AG10803 (cell line): ENCODE measurements at regions not wholly inside any gene's neighbourhood (a gene's known extent, or its start where the extent isn't known, plus 50 kb on each side); places are given as distances from the start of the nearest gene placed in this dataset.
"Not testable (repeated sequence)": the region's sequence is repeated elsewhere in the genome, so short reads cannot be mapped to it uniquely, and the experiment has no call there.

ENCODE experiments used
- DNase-seq: peaks from one replicate; pipeline ENCODE4 v3.0.0; 2010; ENCODE audit warnings: low read depth
- H3K4me3 ChIP-seq: 2 replicates; pipeline ENCODE4 v1.5.1; 2011; ENCODE audit warnings: mild to moderate bottlenecking, low read length, control low read depth

GRCh38 chr21:5975719-5976118 is 4545.7 kb upstream of the TPTE start:
- not testable (repeated sequence) for DNase-seq, H3K4me3 ChIP-seq

- not testable (repeated sequence) for DNase-seq, H3K4me3 ChIP-seq
These were observed 4523.8 kb upstream of the TPTE start for GRCh38 chr21:5997586-5997985.

- not testable (repeated sequence) for DNase-seq, H3K4me3 ChIP-seq
These were observed 4505.8 kb upstream of the TPTE start for GRCh38 chr21:6015422-6016057.

- DNase-seq, H3K4me3 ChIP-seq: not testable (repeated sequence)
These were observed 4500.9 kb upstream of the TPTE start for GRCh38 chr21:6020460-6020859.

- H3K4me3 ChIP-seq, DNase-seq: not testable (repeated sequence)
These were observed 4500.2 kb upstream of the TPTE start for GRCh38 chr21:6020953-6021716.

- not testable (repeated sequence) for H3K4me3 ChIP-seq, DNase-seq
These were observed 4499.6 kb upstream of the TPTE start for GRCh38 chr21:6021717-6022270.

GRCh38 chr21:6023331-6023730 is 4498.1 kb upstream of the TPTE start:
- not testable (repeated sequence) for H3K4me3 ChIP-seq, DNase-seq

- not testable (repeated sequence) for DNase-seq, H3K4me3 ChIP-seq
These were observed 4496.2 kb upstream of the TPTE start for GRCh38 chr21:6025139-6025538.

GRCh38 chr21:6027497-6027896 is 4493.9 kb upstream of the TPTE start:
- not testable (repeated sequence) for DNase-seq, H3K4me3 ChIP-seq

- H3K4me3 ChIP-seq, DNase-seq: not testable (repeated sequence)
These were observed 4487.2 kb upstream of the TPTE start for GRCh38 chr21:6034124-6034678.

GRCh38 chr21:6034820-6035473 is 4486.4 kb upstream of the TPTE start:
- H3K4me3 ChIP-seq, DNase-seq: not testable (repeated sequence)

GRCh38 chr21:6035474-6036155 is 4485.8 kb upstream of the TPTE start:
- not testable (repeated sequence) for DNase-seq

GRCh38 chr21:6039224-6039623 is 4482.2 kb upstream of the TPTE start:
- not testable (repeated sequence) for DNase-seq, H3K4me3 ChIP-seq

More at GRCh38 chr21:6035474-6036155, 4485.8 kb upstream of the TPTE start:
- not testable (repeated sequence) for H3K4me3 ChIP-seq

- not testable (repeated sequence) for DNase-seq
These were observed 4481.3 kb upstream of the TPTE start for GRCh38 chr21:6040095-6040494.

GRCh38 chr21:6043430-6044275 is 4477.7 kb upstream of the TPTE start:
- DNase-seq, H3K4me3 ChIP-seq: not testable (repeated sequence)

More at GRCh38 chr21:6040095-6040494, 4481.3 kb upstream of the TPTE start:
- not testable (repeated sequence) for H3K4me3 ChIP-seq

- not testable (repeated sequence) for H3K4me3 ChIP-seq, DNase-seq
These were observed 4476.7 kb upstream of the TPTE start for GRCh38 chr21:6044695-6045094.

- not testable (repeated sequence) for DNase-seq, H3K4me3 ChIP-seq
These were observed 4471.5 kb upstream of the TPTE start for GRCh38 chr21:6049930-6050329.

- not testable (repeated sequence) for DNase-seq, H3K4me3 ChIP-seq
These were observed 4469.3 kb upstream of the TPTE start for GRCh38 chr21:6052109-6052508.
